ENCODE measurements at regions not wholly inside any gene's neighbourhood (a gene's known extent, or its start where the extent isn't known, plus 50 kb on each side); places are given as distances from the start of the nearest gene placed in this dataset.

- no peak overlapping the region for H3K4me3 ChIP-seq (ENCODE audit: low read depth, low read length)
- no peak overlapping the region for H3K9ac ChIP-seq (ENCODE audit: low read depth, low read length)
- no peaks in the 10 kb centered on the region for H3K4me1 ChIP-seq (ENCODE audit: control insufficient read depth, insufficient read depth, low read length)
- no peaks in the 10 kb centered on the region for H3K9me3 ChIP-seq (ENCODE audit: control insufficient read depth, insufficient read depth, low read length)
- no peaks in the 10 kb centered on the region for H3K27me3 ChIP-seq (ENCODE audit: control insufficient read depth, insufficient read depth, low read length)
- no peaks in the 10 kb centered on the region for H3K36me3 ChIP-seq (ENCODE audit: control insufficient read depth, insufficient read depth, low read length)
Measured at GRCh38 chr12:24491968-24492367, 456.9 kb downstream of the BCAT1 start.

- Histone ChIP-seq H3K9ac (ENCODE audit: low read depth, low read length) (no peak overlapping the region), H3K4me3 (ENCODE audit: low read depth, low read length) (no peak overlapping the region), H3K36me3 (ENCODE audit: control insufficient read depth, insufficient read depth, low read length) (no peaks in the 10 kb centered on the region), H3K9me3 (ENCODE audit: control insufficient read depth, insufficient read depth, low read length) (no peaks in the 10 kb centered on the region), H3K4me1 (ENCODE audit: control insufficient read depth, insufficient read depth, low read length) (no peaks in the 10 kb centered on the region), H3K27me3 (ENCODE audit: control insufficient read depth, insufficient read depth, low read length) (no peaks in the 10 kb centered on the region)
Measured at GRCh38 chr12:24489939-24490338, 459.0 kb downstream of the BCAT1 start.

- no peak overlapping the region for H3K4me3 ChIP-seq (ENCODE audit: low read depth, low read length)
- no peaks in the 10 kb centered on the region for H3K4me1 ChIP-seq (ENCODE audit: control insufficient read depth, insufficient read depth, low read length)
- H3K36me3 ChIP-seq (ENCODE audit: control insufficient read depth, insufficient read depth, low read length): no peaks in the 10 kb centered on the region
- no peaks in the 10 kb centered on the region for H3K9me3 ChIP-seq (ENCODE audit: control insufficient read depth, insufficient read depth, low read length)
- no peak overlapping the region for H3K9ac ChIP-seq (ENCODE audit: low read depth, low read length)
- H3K27me3 ChIP-seq (ENCODE audit: control insufficient read depth, insufficient read depth, low read length): no peaks in the 10 kb centered on the region
Measured at GRCh38 chr12:24488906-24489619, 459.8 kb downstream of the BCAT1 start.

- no peaks in the 10 kb centered on the region for H3K36me3 ChIP-seq (ENCODE audit: control insufficient read depth, insufficient read depth, low read length)
- H3K27me3 ChIP-seq (ENCODE audit: control insufficient read depth, insufficient read depth, low read length): no peaks in the 10 kb centered on the region
- H3K9me3 ChIP-seq (ENCODE audit: control insufficient read depth, insufficient read depth, low read length): no peaks in the 10 kb centered on the region
- H3K4me3 ChIP-seq (ENCODE audit: low read depth, low read length): no peak overlapping the region
- no peaks in the 10 kb centered on the region for H3K4me1 ChIP-seq (ENCODE audit: control insufficient read depth, insufficient read depth, low read length)
- no peak overlapping the region for H3K9ac ChIP-seq (ENCODE audit: low read depth, low read length)
Measured at GRCh38 chr12:24488091-24488596, 460.8 kb downstream of the BCAT1 start.

- Histone ChIP-seq H3K4me3 (ENCODE audit: low read depth, low read length) (no peak overlapping the region), H3K9ac (ENCODE audit: low read depth, low read length) (no peak overlapping the region), H3K36me3 (ENCODE audit: control insufficient read depth, insufficient read depth, low read length) (no peaks in the 10 kb centered on the region), H3K4me1 (ENCODE audit: control insufficient read depth, insufficient read depth, low read length) (no peaks in the 10 kb centered on the region), H3K9me3 (ENCODE audit: control insufficient read depth, insufficient read depth, low read length) (no peaks in the 10 kb centered on the region), H3K27me3 (ENCODE audit: control insufficient read depth, insufficient read depth, low read length) (no peaks in the 10 kb centered on the region)
Measured at GRCh38 chr12:24487606-24488005, 461.3 kb downstream of the BCAT1 start.

- H3K9ac ChIP-seq (ENCODE audit: low read depth, low read length): no peak overlapping the region
- no peaks in the 10 kb centered on the region for H3K4me1 ChIP-seq (ENCODE audit: control insufficient read depth, insufficient read depth, low read length)
- no peaks in the 10 kb centered on the region for H3K36me3 ChIP-seq (ENCODE audit: control insufficient read depth, insufficient read depth, low read length)
- H3K9me3 ChIP-seq (ENCODE audit: control insufficient read depth, insufficient read depth, low read length): no peaks in the 10 kb centered on the region
- no peak overlapping the region for H3K4me3 ChIP-seq (ENCODE audit: low read depth, low read length)
- no peaks in the 10 kb centered on the region for H3K27me3 ChIP-seq (ENCODE audit: control insufficient read depth, insufficient read depth, low read length)
Measured at GRCh38 chr12:24483732-24484131, 465.2 kb downstream of the BCAT1 start.

GRCh38 chr12:24482882-24483604, 465.9 kb downstream of the BCAT1 start:
- Histone ChIP-seq H3K4me1 (ENCODE audit: control insufficient read depth, insufficient read depth, low read length) (no peaks in the 10 kb centered on the region), H3K4me3 (ENCODE audit: low read depth, low read length) (no peak overlapping the region), H3K36me3 (ENCODE audit: control insufficient read depth, insufficient read depth, low read length) (no peaks in the 10 kb centered on the region), H3K27me3 (ENCODE audit: control insufficient read depth, insufficient read depth, low read length) (no peaks in the 10 kb centered on the region), H3K9me3 (ENCODE audit: control insufficient read depth, insufficient read depth, low read length) (no peaks in the 10 kb centered on the region), H3K9ac (ENCODE audit: low read depth, low read length) (no peak overlapping the region)

GRCh38 chr12:24482044-24482443, 466.9 kb downstream of the BCAT1 start:
- no peak overlapping the region for H3K4me3 ChIP-seq (ENCODE audit: low read depth, low read length)
- H3K9ac ChIP-seq (ENCODE audit: low read depth, low read length): no peak overlapping the region
- H3K9me3 ChIP-seq (ENCODE audit: control insufficient read depth, insufficient read depth, low read length): no peaks in the 10 kb centered on the region
- H3K27me3 ChIP-seq (ENCODE audit: control insufficient read depth, insufficient read depth, low read length): no peaks in the 10 kb centered on the region
- no peaks in the 10 kb centered on the region for H3K36me3 ChIP-seq (ENCODE audit: control insufficient read depth, insufficient read depth, low read length)
- H3K4me1 ChIP-seq (ENCODE audit: control insufficient read depth, insufficient read depth, low read length): no peaks in the 10 kb centered on the region

- Histone ChIP-seq H3K4me1 (ENCODE audit: control insufficient read depth, insufficient read depth, low read length) (no peaks in the 10 kb centered on the region), H3K27me3 (ENCODE audit: control insufficient read depth, insufficient read depth, low read length) (no peaks in the 10 kb centered on the region), H3K9ac (ENCODE audit: low read depth, low read length) (no peak overlapping the region), H3K4me3 (ENCODE audit: low read depth, low read length) (no peak overlapping the region), H3K36me3 (ENCODE audit: control insufficient read depth, insufficient read depth, low read length) (no peaks in the 10 kb centered on the region), H3K9me3 (ENCODE audit: control insufficient read depth, insufficient read depth, low read length) (no peaks in the 10 kb centered on the region)
Measured at GRCh38 chr12:24480766-24481449, 468.0 kb downstream of the BCAT1 start.

GRCh38 chr12:24479131-24479530, 469.8 kb downstream of the BCAT1 start:
- H3K27me3 ChIP-seq (ENCODE audit: control insufficient read depth, insufficient read depth, low read length): no peaks in the 10 kb centered on the region
- H3K9ac ChIP-seq (ENCODE audit: low read depth, low read length): no peak overlapping the region
- H3K9me3 ChIP-seq (ENCODE audit: control insufficient read depth, insufficient read depth, low read length): no peaks in the 10 kb centered on the region
- H3K4me1 ChIP-seq (ENCODE audit: control insufficient read depth, insufficient read depth, low read length): no peaks in the 10 kb centered on the region
- H3K36me3 ChIP-seq (ENCODE audit: control insufficient read depth, insufficient read depth, low read length): no peaks in the 10 kb centered on the region
- no peak overlapping the region for H3K4me3 ChIP-seq (ENCODE audit: low read depth, low read length)

GRCh38 chr12:24478254-24478653, 470.6 kb downstream of the BCAT1 start:
- Histone ChIP-seq H3K9ac (ENCODE audit: low read depth, low read length) (no peak overlapping the region), H3K4me3 (ENCODE audit: low read depth, low read length) (no peak overlapping the region), H3K9me3 (ENCODE audit: control insufficient read depth, insufficient read depth, low read length) (no peaks in the 10 kb centered on the region), H3K36me3 (ENCODE audit: control insufficient read depth, insufficient read depth, low read length) (no peaks in the 10 kb centered on the region), H3K27me3 (ENCODE audit: control insufficient read depth, insufficient read depth, low read length) (no peaks in the 10 kb centered on the region), H3K4me1 (ENCODE audit: control insufficient read depth, insufficient read depth, low read length) (no peaks in the 10 kb centered on the region)
